PC-3 (cell line): ENCODE measurements at regions not wholly inside any gene's neighbourhood (a gene's known extent, or its start where the extent isn't known, plus 50 kb on each side); places are given as distances from the start of the nearest gene placed in this dataset.

Experiments used
- CTCF ChIP-seq: fragments of 300-600 bp; sonication (generic); conservative IDR thresholded peaks from 2 replicates; pipeline ENCODE4 v1.5.1; 2017; ENCODE audit warnings: antibody characterized with exemption, low read depth, mild to moderate bottlenecking, low read length
- EZH2 ChIP-seq: fragments of 300-600 bp; sonication (generic); IDR thresholded peaks from one replicate; pipeline ENCODE4 v1.6.1; 2017; ENCODE audit warnings: antibody characterized with exemption, mild to moderate bottlenecking, low read length; ENCODE audit not compliant: unreplicated experiment
- EZH2phosphoT487 ChIP-seq: fragments of 300-600 bp; sonication (generic); IDR thresholded peaks from 2 replicates; pipeline ENCODE4 v1.6.1; 2018; ENCODE audit warnings: mild to moderate bottlenecking, antibody characterized with exemption, low read length, borderline replicate concordance

- TF ChIP-seq EZH2 (no peak), CTCF (no peak), EZH2phosphoT487 (no peak)
These were observed 585.4 kb downstream of the USP25 start for GRCh38 chr21:16315223-16315622.
